Subcutaneous abdominal adipose tissue (tissue), 5 donors: ENCODE measurements at regions not wholly inside any gene's neighbourhood (a gene's known extent, or its start where the extent isn't known, plus 50 kb on each side); places are given as distances from the start of the nearest gene placed in this dataset.

Experiments used
- H3K27ac ChIP-seq: one replicate; pipeline ENCODE4 v1.7.0; 2013; ENCODE audit warnings: low read depth, mild to moderate bottlenecking, inconsistent platforms, low read length, moderate library complexity
- H3K27me3 ChIP-seq, 5 donors: one replicate each; pipeline ENCODE4 v1.7.0; 2013; ENCODE audit warnings: low read length in 5 of 5, inconsistent platforms in 1 of 5; ENCODE audit not compliant: control insufficient read depth in 5 of 5, insufficient read depth in 4 of 5
- H3K36me3 ChIP-seq, 5 donors: one replicate each; pipeline ENCODE4 v1.7.0; 2013; ENCODE audit warnings: low read length in 5 of 5; ENCODE audit not compliant: control insufficient read depth in 5 of 5, insufficient read depth in 5 of 5
- H3K4me1 ChIP-seq, 5 donors: one replicate each; pipeline ENCODE4 v1.7.0; 2013; ENCODE audit warnings: low read length in 5 of 5, mild to moderate bottlenecking in 3 of 5, moderate library complexity in 1 of 5; ENCODE audit not compliant: control insufficient read depth in 5 of 5, insufficient read depth in 5 of 5
- H3K4me3 ChIP-seq, 5 donors: one replicate each; pipeline ENCODE4 v1.7.0; 2013; ENCODE audit warnings: low read length in 5 of 5, low read depth in 1 of 5
- H3K9ac ChIP-seq, 5 donors: one replicate each; pipeline ENCODE4 v1.7.0; 2013; ENCODE audit warnings: low read length in 5 of 5, mild to moderate bottlenecking in 4 of 5, moderate library complexity in 3 of 5
- H3K9me3 ChIP-seq, 5 donors: one replicate each; pipeline ENCODE4 v1.7.0; 2013; ENCODE audit warnings: low read length in 5 of 5; ENCODE audit not compliant: control insufficient read depth in 5 of 5
- donor health status: healthy.
- donor health status: healthy.
- donor health status: healthy.
- donor health status: healthy.
- donor health status: healthy.

GRCh38 chr1:30537279-30537678 lies 186.1 kb downstream of the MATN1 start:
- Histone ChIP-seq H3K9me3 (no peaks in the 10 kb centered on the region), H3K27me3 (peaks cover 0 to 4% (median 0%) of the 10 kb centered on the region in 5 donors), H3K27ac (no peak overlapping the region), H3K9ac (no peak overlapping the region), H3K36me3 (no peaks in the 10 kb centered on the region), H3K4me3 (no peak overlapping the region), H3K4me1 (no peaks in the 10 kb centered on the region)

GRCh38 chr1:30536530-30536929 lies 186.9 kb downstream of the MATN1 start:
- Histone ChIP-seq H3K4me1 (no peaks in the 10 kb centered on the region), H3K9ac (no peak overlapping the region), H3K9me3 (no peaks in the 10 kb centered on the region), H3K27me3 (peaks cover 0 to 4% (median 0%) of the 10 kb centered on the region in 5 donors), H3K27ac (no peak overlapping the region), H3K4me3 (no peak overlapping the region), H3K36me3 (no peaks in the 10 kb centered on the region)

DNA sequence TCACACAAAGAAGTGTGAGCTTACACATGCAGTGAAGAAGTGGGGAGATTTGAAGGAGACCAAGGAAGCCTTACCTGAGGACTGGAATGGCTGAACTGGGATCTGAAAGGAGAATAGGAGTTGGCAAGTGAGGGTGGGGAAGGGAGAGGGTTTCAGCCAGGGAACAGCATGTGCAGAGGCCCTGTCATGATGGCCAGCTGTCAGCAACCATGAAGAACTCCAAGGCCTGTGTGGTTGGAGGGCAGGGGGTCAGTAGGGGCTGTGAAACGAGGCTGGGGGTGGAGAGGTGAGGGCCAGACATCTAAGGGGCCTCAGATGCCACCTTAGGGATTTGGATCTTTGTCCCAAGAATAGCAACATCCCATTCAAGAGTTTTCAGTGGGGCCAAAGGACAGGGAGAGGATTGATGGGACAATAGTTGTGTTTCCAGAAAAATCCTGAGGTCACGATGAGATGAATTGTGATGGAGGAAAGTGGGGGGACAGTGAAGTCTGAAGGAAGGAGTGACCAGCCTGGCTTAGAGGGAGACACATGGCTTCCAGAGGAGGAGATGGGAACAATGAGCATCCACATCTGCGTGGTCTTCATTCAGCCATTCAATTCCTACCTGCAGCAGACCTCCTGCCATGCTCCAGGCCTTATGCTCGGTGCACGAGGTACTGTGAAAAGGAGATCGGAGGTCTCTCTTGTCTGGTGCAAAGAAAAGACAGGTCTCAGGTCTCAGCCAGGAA lies 187.6 kb downstream of the MATN1 start:
- Histone ChIP-seq H3K4me1 (no peaks in the 10 kb centered on the region), H3K4me3 (no peak overlapping the region), H3K27ac (no peak overlapping the region), H3K9ac (no peak overlapping the region), H3K27me3 (peaks cover 0 to 4% (median 0%) of the 10 kb centered on the region in 5 donors), H3K9me3 (no peaks in the 10 kb centered on the region), H3K36me3 (no peaks in the 10 kb centered on the region)

DNA sequence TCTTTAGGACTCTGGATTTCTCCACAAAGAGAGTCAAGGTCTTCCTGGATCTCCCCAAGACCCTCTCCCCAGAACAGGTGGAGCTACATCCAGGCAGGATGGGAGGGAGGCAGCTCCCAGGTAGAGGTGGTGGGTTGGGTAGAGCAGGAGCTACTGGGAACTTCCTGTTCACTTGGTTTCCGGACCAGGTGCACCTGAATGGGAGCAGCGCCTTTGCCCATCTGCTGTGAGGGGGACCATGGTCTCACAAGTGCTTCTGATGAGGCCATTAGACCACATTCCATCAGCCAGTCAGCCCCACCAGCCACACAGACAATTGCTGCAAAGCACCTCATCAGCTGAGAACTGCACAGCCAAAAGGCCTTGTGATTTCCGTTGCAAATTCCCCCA lies 188.8 kb downstream of the MATN1 start:
- no peaks in the 10 kb centered on the region for H3K4me1 ChIP-seq
- H3K4me3 ChIP-seq, result no peak overlapping the region
- no peaks in the 10 kb centered on the region for H3K9me3 ChIP-seq
- H3K27me3 ChIP-seq, result peaks cover 0 to 4% (median 0%) of the 10 kb centered on the region in 5 donors
- H3K27ac ChIP-seq, result no peak overlapping the region
- no peak overlapping the region for H3K9ac ChIP-seq
- H3K36me3 ChIP-seq, result no peaks in the 10 kb centered on the region

DNA sequence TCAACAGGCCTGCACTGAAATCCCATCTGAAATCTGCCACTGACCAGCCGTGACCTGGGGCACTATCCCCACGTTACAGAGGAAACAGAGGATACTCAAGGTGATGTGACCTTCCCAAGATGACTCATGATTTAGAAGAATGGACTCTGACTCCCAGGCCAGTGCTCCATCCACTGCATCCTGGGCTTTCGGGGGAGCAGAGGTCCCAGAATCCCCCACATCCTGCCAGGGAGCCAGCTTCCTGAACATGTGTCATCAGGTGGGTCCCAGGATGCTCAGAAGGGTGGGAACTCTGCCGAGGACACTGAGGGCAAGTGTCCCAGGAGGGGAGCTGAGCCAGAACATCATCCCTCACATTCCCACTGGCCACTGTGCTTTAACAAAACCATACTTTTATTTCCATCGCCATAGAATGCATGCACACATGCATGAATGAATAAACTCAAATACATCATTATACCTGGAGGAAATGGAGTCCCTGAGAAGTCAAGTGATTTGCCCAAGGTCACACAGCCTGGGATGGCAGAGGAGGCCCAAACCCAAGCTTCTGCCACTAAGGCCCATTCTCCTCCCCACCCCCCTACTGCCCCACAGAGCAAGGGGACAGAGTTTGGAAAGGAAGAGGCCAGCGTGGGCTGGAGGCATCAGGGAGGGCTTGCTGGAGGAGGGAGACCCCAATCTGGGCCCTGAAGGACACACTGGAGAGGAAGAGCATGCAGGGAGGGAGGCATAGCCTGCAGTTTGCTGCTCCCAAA lies 189.4 kb downstream of the MATN1 start:
- Histone ChIP-seq H3K4me3 (no peak overlapping the region), H3K27me3 (peaks cover 0 to 4% (median 0%) of the 10 kb centered on the region in 5 donors)

DNA sequence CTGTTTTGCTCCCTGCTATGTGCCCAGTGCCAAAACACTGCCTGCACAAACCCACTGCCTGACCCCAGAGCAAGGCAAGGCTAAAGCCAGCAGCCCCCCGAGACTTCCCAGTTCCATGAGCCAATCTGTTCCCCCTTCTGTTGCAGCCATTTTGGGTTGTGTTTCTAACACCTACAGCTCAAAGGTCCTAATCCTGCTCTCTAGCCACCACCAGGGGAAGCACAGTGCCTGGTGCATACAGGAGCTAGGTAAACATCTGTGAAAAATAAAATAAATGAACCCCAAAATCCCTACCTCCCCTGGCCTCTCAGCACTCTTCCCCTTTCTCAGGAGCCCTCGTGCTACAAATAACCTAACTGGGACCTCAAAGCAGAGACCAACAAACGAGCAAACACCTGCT lies 190.2 kb downstream of the MATN1 start:
- Histone ChIP-seq H3K27me3 (peaks cover 0 to 4% (median 0%) of the 10 kb centered on the region in 5 donors), H3K9me3 (no peaks in the 10 kb centered on the region), H3K4me3 (no peak overlapping the region), H3K27ac (no peak overlapping the region), H3K4me1 (no peaks in the 10 kb centered on the region), H3K36me3 (no peaks in the 10 kb centered on the region), H3K9ac (no peak overlapping the region)

More for the DNA sequence above, 189.4 kb downstream of the MATN1 start:
- no peak overlapping the region for H3K27ac ChIP-seq
- no peaks in the 10 kb centered on the region for H3K9me3 ChIP-seq
- H3K9ac ChIP-seq, result no peak overlapping the region
- H3K4me1 ChIP-seq, result no peaks in the 10 kb centered on the region
- no peaks in the 10 kb centered on the region for H3K36me3 ChIP-seq

GRCh38 chr1:30532621-30533020 lies 190.8 kb downstream of the MATN1 start:
- Histone ChIP-seq H3K4me1 (no peaks in the 10 kb centered on the region), H3K36me3 (no peaks in the 10 kb centered on the region), H3K4me3 (no peak overlapping the region), H3K27ac (no peak overlapping the region), H3K9me3 (no peaks in the 10 kb centered on the region), H3K27me3 (peaks cover 0 to 4% (median 0%) of the 10 kb centered on the region in 5 donors), H3K9ac (no peak overlapping the region)

- H3K27me3 ChIP-seq, result peaks cover 0 to 20% (median 2%) of the 10 kb centered on the region in 5 donors
- no peaks in the 10 kb centered on the region for H3K36me3 ChIP-seq
- H3K4me3 ChIP-seq, result no peak overlapping the region
- H3K9ac ChIP-seq, result no peak overlapping the region
- peaks cover 3 to 14% (median 11%) of the 10 kb centered on the region in 5 donors for H3K4me1 ChIP-seq
- no peak overlapping the region for H3K27ac ChIP-seq
- no peaks in the 10 kb centered on the region for H3K9me3 ChIP-seq
Observed at GRCh38 chr1:30527511-30528140, 195.8 kb downstream of the MATN1 start.

DNA sequence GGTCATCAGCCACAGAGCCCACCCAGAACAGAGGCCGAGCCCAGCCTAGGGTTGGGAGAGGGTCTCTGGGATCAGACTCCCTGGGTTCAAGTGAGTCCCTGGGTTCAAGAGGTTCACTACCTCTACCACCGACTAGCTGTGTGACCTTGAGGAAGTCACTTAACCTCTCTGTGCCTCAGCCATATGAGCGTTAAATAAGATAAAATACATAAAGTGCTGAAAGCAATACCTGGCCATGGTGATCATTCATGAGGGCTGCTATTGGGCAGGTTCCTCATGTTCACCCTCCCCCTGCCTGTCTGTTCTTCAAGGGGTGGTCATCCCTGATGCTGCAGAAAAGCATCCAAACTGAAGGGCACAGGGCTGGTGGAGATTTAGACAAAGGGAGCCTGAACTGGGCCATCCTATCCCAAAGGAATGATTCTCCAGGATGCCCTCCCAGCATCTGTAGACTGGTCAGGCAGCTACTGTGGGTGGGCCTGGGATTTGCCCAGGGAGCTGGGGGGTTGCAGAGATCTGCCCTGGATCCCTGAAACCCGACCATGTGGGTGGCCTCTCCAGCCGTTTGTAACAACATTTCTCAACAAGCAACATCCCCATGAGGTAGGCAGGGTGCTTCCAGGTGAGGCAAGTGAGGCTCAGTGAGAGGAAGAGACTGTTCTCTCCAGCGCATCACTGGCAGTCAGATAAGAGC lies 196.6 kb downstream of the MATN1 start:
- H3K27ac ChIP-seq, result no peak overlapping the region
- H3K27me3 ChIP-seq, result peaks cover 0 to 20% (median 2%) of the 10 kb centered on the region in 5 donors
- no peaks in the 10 kb centered on the region for H3K36me3 ChIP-seq
- peaks cover 3 to 21% (median 18%) of the 10 kb centered on the region in 5 donors for H3K4me1 ChIP-seq
- H3K9me3 ChIP-seq, result no peaks in the 10 kb centered on the region
- H3K9ac ChIP-seq, result no peak overlapping the region
- no peak overlapping the region for H3K4me3 ChIP-seq
